ENCODE measurements at regions not wholly inside any gene's neighbourhood (a gene's known extent, or its start where the extent isn't known, plus 50 kb on each side); places are given as distances from the start of the nearest gene placed in this dataset.
"Not testable (repeated sequence)": the region's sequence is repeated elsewhere in the genome, so short reads cannot be mapped to it uniquely, and the experiment has no call there.

DNA sequence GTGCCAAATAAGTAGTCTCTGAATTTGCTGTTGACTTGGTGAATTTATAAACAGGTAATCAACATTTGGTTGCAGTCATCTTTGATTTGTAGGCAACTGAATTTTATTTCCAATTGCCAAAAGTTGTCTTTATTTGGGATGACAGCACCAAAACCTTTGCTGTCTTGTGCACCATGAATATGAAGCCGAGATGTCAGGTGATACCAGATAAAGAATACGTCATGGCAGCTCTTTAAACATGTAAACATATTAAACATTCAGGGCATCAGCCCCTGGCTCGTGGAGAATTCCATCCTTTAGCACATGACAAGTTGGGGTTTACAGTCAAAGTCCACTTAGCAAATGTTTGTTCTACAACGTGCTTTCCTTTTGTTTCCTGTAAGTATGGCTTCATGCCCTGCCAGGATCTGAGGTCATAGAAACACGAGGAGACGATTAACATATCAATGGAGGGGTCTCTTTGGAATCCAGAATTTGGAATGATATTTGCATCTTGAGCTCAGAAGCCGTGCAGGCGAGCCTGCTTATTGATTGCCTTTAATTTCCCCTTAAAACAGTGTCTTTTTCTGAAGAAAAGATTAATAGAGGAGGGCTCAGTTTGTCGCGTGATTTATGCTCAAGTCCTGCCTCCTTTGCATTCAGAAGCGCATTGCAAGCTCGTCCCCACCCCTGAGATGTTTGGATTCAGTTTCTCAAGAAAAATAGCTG, 170.2 kb upstream of the ZNF217 start:
- TF ChIP-seq, protein P1, sequence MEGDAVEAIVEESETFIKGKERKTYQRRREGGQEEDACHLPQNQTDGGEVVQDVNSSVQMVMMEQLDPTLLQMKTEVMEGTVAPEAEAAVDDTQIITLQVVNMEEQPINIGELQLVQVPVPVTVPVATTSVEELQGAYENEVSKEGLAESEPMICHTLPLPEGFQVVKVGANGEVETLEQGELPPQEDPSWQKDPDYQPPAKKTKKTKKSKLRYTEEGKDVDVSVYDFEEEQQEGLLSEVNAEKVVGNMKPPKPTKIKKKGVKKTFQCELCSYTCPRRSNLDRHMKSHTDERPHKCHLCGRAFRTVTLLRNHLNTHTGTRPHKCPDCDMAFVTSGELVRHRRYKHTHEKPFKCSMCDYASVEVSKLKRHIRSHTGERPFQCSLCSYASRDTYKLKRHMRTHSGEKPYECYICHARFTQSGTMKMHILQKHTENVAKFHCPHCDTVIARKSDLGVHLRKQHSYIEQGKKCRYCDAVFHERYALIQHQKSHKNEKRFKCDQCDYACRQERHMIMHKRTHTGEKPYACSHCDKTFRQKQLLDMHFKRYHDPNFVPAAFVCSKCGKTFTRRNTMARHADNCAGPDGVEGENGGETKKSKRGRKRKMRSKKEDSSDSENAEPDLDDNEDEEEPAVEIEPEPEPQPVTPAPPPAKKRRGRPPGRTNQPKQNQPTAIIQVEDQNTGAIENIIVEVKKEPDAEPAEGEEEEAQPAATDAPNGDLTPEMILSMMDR (IDR thresholded peaks at IDR 0.05; ENCODE audit: insufficient read depth, low read depth, low read length, missing control alignments) = no peak
- no peak overlapping the region for H3K4me3 ChIP-seq (ENCODE audit: low read depth, low read length)
- no peak for DNase-seq (ENCODE audit: low read depth)

DNA sequence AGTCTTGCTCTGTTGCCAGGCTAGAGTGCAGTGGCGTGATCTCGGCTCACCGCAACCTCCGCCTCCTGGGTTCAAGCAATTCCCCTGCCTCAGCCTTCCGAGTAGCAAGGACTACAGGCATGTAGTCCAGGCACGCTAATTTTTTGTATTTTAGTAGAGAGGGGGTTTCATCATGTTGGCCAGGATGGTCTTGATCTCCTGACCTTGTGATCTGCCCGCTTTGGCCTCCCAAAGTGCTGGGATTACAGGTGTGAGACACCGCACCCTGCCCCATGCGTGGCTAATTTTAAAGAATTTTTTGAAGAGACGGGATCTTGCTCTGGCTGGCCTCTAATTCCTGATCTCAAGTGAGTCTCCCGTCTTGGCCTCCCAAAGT, 168.8 kb upstream of the ZNF217 start:
- not testable (repeated sequence) for DNase-seq (ENCODE audit: low read depth); H3K4me3 ChIP-seq (ENCODE audit: low read depth, low read length)

DNA sequence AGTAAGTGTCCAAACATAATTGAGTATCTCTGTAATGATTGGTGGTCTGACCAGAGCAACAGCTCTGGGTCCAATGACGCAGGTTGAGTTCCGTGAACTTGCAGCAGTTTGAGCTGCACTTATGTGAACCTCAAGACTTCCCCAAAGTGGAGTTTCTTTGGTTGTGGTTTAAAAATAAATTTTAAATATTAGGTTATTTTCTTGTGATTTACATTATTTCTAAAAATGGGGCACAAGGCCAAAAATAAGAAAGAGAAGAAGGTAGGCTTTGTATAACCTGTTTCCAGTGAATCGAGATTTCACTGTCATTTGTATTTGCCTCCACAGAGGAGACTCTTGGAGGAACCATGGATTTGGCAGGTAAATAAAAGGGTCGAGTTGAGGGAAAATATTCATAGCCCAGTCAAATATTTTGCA, 166.4 kb upstream of the ZNF217 start:
- peak; percentile 53 for DNase-seq (ENCODE audit: low read depth)
- TF ChIP-seq, protein P1 (IDR thresholded peaks at IDR 0.05; ENCODE audit: insufficient read depth, low read depth, low read length, missing control alignments) = no peak
- H3K4me3 ChIP-seq (ENCODE audit: low read depth, low read length) = no peak overlapping the region

DNA sequence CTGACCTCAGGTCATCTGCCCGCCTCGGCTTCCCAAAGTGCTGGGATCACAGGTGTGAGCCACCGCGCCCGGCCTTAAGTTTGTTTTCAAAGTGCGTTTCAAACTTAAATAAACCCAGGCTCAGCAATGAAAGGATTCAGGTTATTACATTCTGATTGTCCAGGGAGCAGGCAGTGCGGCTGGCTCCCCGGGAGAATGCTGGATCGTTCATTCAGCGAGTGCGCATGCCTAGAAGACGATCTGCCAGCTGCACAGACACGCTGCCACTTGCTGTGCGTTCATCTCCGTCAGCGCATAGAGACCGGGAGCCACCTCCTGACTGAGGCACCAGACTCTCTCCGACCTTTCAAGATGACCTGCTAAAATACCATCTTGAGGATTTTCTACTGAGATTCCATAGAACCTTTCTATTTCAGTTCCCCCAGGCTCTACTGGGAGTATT, 163.9 kb upstream of the ZNF217 start:
- TF ChIP-seq, protein P1 (IDR thresholded peaks at IDR 0.05; ENCODE audit: insufficient read depth, low read depth, low read length, missing control alignments) = no peak
- DNase-seq (ENCODE audit: low read depth) = no peak
- no peak overlapping the region for H3K4me3 ChIP-seq (ENCODE audit: low read depth, low read length)

DNA sequence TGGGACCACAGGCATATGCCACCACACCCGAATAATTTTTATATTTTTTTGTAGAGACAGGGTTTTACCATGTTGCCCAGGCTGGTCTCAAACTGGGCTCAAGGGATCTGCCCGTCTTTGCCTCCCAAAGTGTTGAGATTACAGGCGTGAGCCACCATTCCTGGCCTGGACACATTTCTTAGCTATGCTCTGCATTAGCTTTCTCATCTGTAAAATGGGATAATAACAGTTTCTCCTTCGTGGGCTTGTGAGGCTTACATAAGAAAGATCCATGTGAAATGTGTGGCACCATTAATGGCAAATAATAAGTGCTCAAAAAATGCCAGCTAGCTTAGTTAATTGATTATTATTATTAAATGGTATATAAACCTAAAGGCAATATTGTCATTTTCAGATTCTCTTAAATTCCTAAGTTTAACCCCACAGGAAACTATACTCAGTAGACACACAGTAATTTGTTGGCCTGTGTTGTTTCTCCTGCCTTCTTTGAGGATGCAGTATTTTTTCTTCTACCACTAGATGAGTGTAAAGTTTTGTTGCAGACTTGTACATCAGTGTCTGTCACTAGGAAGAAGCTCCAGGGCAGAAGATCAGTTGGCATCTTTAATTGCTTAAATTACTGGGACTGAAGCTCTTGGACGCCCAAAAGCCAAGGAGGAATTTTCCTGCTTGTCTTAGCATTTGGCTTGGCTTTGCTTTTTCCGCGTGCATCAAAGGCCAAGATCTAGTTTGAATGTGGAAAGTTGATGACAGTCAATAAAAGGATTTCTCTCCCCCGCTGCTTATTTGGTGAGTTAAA, 162.3 kb upstream of the ZNF217 start:
- TF ChIP-seq, protein P1 (IDR thresholded peaks at IDR 0.05; ENCODE audit: insufficient read depth, low read depth, low read length, missing control alignments) = no peak
- no peak for DNase-seq (ENCODE audit: low read depth)
- H3K4me3 ChIP-seq (ENCODE audit: low read depth, low read length) = no peak overlapping the region

DNA sequence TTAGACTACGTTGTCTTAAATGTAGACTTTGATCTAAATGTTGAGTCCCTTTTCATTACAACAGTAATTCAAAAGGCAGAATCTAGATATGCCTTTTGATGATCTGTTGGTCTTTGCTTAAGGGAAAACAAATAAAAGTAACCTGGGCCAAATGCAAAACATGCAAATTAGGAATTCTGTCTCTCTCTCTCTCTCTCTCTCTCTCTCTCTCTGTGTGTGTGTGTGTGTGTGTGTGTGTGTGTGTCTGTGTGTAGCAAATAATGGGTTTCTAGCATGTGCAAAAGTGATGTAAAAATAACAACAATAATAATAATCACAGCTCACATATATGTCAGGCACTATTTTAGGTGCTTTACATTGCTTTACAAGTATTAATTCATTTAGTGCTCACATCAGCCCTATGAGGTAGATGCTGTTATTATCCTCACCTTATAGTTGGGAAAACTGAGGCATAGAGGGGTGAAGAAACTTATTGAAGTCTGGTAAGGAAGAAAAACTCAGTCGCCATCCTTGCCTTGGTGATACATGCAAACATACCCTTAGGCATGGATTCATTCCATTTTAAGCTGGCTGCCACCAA, 160.3 kb upstream of the ZNF217 start:
- peak overlapping the region; percentile 21 for H3K4me3 ChIP-seq (ENCODE audit: low read depth, low read length)
- DNase-seq (ENCODE audit: low read depth) = no peak
- TF ChIP-seq, protein P1 (IDR thresholded peaks at IDR 0.05; ENCODE audit: insufficient read depth, low read depth, low read length, missing control alignments) = no peak

Measured in GM12865 (cell line).